K562 (cell line): ENCODE measurements at regions not wholly inside any gene's neighbourhood (a gene's known extent, or its start where the extent isn't known, plus 50 kb on each side); places are given as distances from the start of the nearest gene placed in this dataset.

Experiments
- ATAC-seq: fragments of 200-7000 bp; cut with Tn5 transposase; 3 replicates; pipeline ENCODE4 v1.9.1; 2020; ENCODE audit warnings: moderate library complexity
- BruUV-seq: library from RNA; stranded (reverse); fragments of 400-500 nt; replicated peaks from 2 replicates; lab custom pipeline; 2021; lab: Mats Ljungman, UMichigan
- CTCF ChIA-PET: fragments of 300-600 bp; formaldehyde crosslinking; extraction: SDS; loops from one replicate; lab custom pipeline; 2021; ENCODE audit warnings: low intra/inter-chr PET ratio; lab: Yijun Ruan, JAX
- POLR2A ChIA-PET: fragments of 300-600, 350-650 bp; sonication (Branson Sonifier 250); formaldehyde crosslinking; extraction: SDS; loops from one replicate; lab custom pipeline; 2021; ENCODE audit warnings: antibody characterized with exemption, inconsistent platforms; lab: Yijun Ruan, JAX
- DNase-seq, 4 experiments: peaks; one replicate each; pipeline versions ENCODE4 v3.0.0 to v3.0.0-alpha.2; 2011 to 2018; ENCODE audit warnings: low spot score in 3 of 4, mixed read lengths in 3 of 4; ENCODE audit errors: extremely low read depth in 1 of 4
- FAIRE-seq: peaks from 2 replicates; lab custom pipeline; 2011; peaks lifted over from hg19 to GRCh38; lab: Jason Lieb, UNC
- H2AFZ ChIP-seq: 2 replicates; pipeline ENCODE4 v1.6.0; 2011; ENCODE audit warnings: low read depth, low read length, control low read depth, inconsistent platforms
- H3K27ac ChIP-seq: fragments of 200-600 bp; 3 replicates; pipeline ENCODE4 v1.8.0; 2011; ENCODE audit warnings: low read depth, mild to moderate bottlenecking, control low read depth, inconsistent platforms, low read length, moderate library complexity, mixed read lengths; ENCODE audit errors: extremely low read depth
- H3K27me3 ChIP-seq, 2 experiments: fragments of 300-600 bp in 1 of 2; 2 replicates in 1 of 2; 3 replicates in 1 of 2; pipeline versions ENCODE4 v1.6.0 to v1.8.0; 2011; ENCODE audit warnings: inconsistent platforms in 2 of 2, low read length in 2 of 2, mild to moderate bottlenecking in 1 of 2, mixed read lengths in 1 of 2, moderate library complexity in 1 of 2; ENCODE audit not compliant: control insufficient read depth in 2 of 2, insufficient read depth in 2 of 2
- H3K36me3 ChIP-seq: fragments of 300-600 bp; 3 replicates; pipeline ENCODE4 v1.8.0; 2011; ENCODE audit warnings: mild to moderate bottlenecking, low read length, inconsistent platforms; ENCODE audit not compliant: control insufficient read depth, insufficient read depth
- H3K4me1 ChIP-seq, 2 experiments: fragments of 200-600 bp in 1 of 2; replicated peaks in 1 of 2; 2 replicates in 1 of 2; 3 replicates in 1 of 2; pipeline versions ENCODE4 v1.5.1 to v1.8.0; 2011; ENCODE audit warnings: inconsistent platforms in 2 of 2, low read length in 2 of 2, mild to moderate bottlenecking in 1 of 2, mixed read lengths in 1 of 2, moderate library complexity in 1 of 2; ENCODE audit not compliant: control insufficient read depth in 2 of 2, insufficient read depth in 2 of 2
- H3K4me2 ChIP-seq: 2 replicates; pipeline ENCODE4 v1.6.1; 2011; ENCODE audit warnings: low read length, control low read depth, inconsistent platforms, mixed read lengths; ENCODE audit not compliant: insufficient read depth
- H3K4me3 ChIP-seq: fragments of 200-600 bp; sonication (generic), shearing (Covaris generic); 2 replicates; pipeline ENCODE4 v1.5.1; 2016; ENCODE audit warnings: control low read depth, inconsistent platforms
- H3K79me2 ChIP-seq: fragments of 200-600 bp; 3 replicates; pipeline ENCODE4 v1.8.0; 2011; ENCODE audit warnings: low read length, inconsistent platforms; ENCODE audit not compliant: control insufficient read depth, insufficient read depth
- H3K9ac ChIP-seq, 2 experiments: 2 replicates each; pipeline versions ENCODE4 v1.6.0 to v1.6.1; 2011; ENCODE audit warnings: low read depth in 2 of 2, low read length in 2 of 2, control low read depth in 1 of 2, inconsistent platforms in 1 of 2, mild to moderate bottlenecking in 1 of 2, mixed read lengths in 1 of 2; ENCODE audit not compliant: insufficient read depth in 1 of 2
- H3K9me1 ChIP-seq: one replicate; pipeline ENCODE4 v1.6.0; 2011; ENCODE audit warnings: inconsistent platforms, mild to moderate bottlenecking, low read length, moderate library complexity; ENCODE audit not compliant: control insufficient read depth, insufficient read depth
- H3K9me3 ChIP-seq: replicated peaks from 2 replicates; pipeline ENCODE4 v1.5.1; 2011; ENCODE audit warnings: low read depth, low read length, inconsistent platforms; ENCODE audit not compliant: control insufficient read depth, insufficient read depth
- H4K20me1 ChIP-seq: replicated peaks from 2 replicates; pipeline ENCODE4 v1.6.1; 2011; ENCODE audit warnings: low read length, inconsistent platforms, mixed read lengths; ENCODE audit not compliant: control insufficient read depth, insufficient read depth
- KAT2B ChIP-seq: IDR thresholded peaks from one replicate; pipeline ENCODE4 v1.6.1; 2012; ENCODE audit warnings: low read depth, mild to moderate bottlenecking, control low read depth, inconsistent platforms, low read length, moderate library complexity
- RBM25 ChIP-seq: fragments of 200-400 bp; formaldehyde crosslinking; IDR thresholded peaks from 2 replicates; pipeline ENCODE4 v1.6.1; 2018; ENCODE audit warnings: low read length, low read depth, moderate library complexity; ENCODE audit not compliant: severe bottlenecking
- THRB ChIP-seq: fragments of 450-650 bp; formaldehyde crosslinking; conservative IDR thresholded peaks from 2 replicates; pipeline ENCODE4 v1.4.0; 2022; ENCODE audit warnings: mild to moderate bottlenecking, missing genetic modification characterization
- U2AF1 ChIP-seq: fragments of 200-400 bp; formaldehyde crosslinking; optimal IDR thresholded peaks from 2 replicates; pipeline ENCODE3; 2017; ENCODE audit warnings: mild to moderate bottlenecking, low read depth, low read length, moderate library complexity
- XRCC5 ChIP-seq: fragments of 200-400 bp; formaldehyde crosslinking; IDR thresholded peaks from 2 replicates; pipeline ENCODE4 v1.6.1; 2017; ENCODE audit warnings: low read depth, mild to moderate bottlenecking, low read length
- WGBS: fragments of 100-300 bp; shearing (Covaris generic); methylation state at CpG from one replicate; pipeline ENCODE4 v1.1.6; 2016; ENCODE audit warnings: low coverage, mixed read lengths; ENCODE audit not compliant: insufficient coverage; ENCODE audit errors: missing lambda C conversion rate; 5-methylcytosine and 5-hydroxymethylcytosine counted together
- in situ Hi-C: fragments of 300-500 bp; cut with MboI; formaldehyde crosslinking; loops from 4 replicates; pipeline ENCODE4 v1.15.0; 2018; ENCODE audit warnings: inconsistent platforms, mixed read lengths
- intact Hi-C: fragments of 100-400 bp; cut with micrococcal nuclease; formaldehyde crosslinking; loops from 2 replicates; pipeline ENCODE4 v1.14.2; 2022
- TF ChIP-seq, protein P1 (sequence below): fragments of 450-650 bp; IDR thresholded peaks from 2 replicates; pipeline ENCODE4 v1.6.1; 2016; ENCODE audit warnings: missing biosample characterization, missing genetic modification characterization
- TF ChIP-seq, protein P2 (sequence below): fragments of 250-450 bp; sonication (Bioruptor Pico); IDR thresholded peaks from 2 replicates; pipeline ENCODE4 v1.4.0; 2020

GRCh38 chr9:119436261-119436660 is 67.0 kb upstream of the BRINP1 start (continued):
- TF ChIP-seq, protein P1, sequence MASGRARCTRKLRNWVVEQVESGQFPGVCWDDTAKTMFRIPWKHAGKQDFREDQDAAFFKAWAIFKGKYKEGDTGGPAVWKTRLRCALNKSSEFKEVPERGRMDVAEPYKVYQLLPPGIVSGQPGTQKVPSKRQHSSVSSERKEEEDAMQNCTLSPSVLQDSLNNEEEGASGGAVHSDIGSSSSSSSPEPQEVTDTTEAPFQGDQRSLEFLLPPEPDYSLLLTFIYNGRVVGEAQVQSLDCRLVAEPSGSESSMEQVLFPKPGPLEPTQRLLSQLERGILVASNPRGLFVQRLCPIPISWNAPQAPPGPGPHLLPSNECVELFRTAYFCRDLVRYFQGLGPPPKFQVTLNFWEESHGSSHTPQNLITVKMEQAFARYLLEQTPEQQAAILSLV (tag): no peak
- no peak for TF ChIP-seq RBM25
- TF ChIP-seq XRCC5: no peak

DNA sequence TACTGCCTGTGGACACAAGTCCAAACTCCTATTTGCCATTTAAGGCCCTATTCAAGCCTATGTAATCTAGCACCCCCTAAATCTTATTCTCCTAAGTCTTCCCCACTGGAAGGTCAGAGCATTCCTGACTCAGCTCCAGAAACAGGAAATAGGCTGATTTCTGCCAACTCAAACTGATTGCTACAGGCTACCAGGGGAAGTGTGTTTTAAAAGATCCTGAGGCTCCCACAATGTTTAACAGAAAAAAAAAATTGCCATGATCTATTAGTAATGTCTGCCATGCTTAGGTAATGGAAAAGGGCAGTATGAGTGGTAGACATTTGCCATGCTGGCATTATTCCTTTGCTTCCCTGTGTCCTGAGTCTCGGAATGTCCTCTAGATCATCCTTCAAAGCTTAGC is 65.8 kb upstream of the BRINP1 start:
- no peak for FAIRE-seq
- TF ChIP-seq THRB (no peak), KAT2B (no peak), U2AF1 (no peak)
- TF ChIP-seq, protein P1 (tag): no peak
- TF ChIP-seq, protein P2, sequence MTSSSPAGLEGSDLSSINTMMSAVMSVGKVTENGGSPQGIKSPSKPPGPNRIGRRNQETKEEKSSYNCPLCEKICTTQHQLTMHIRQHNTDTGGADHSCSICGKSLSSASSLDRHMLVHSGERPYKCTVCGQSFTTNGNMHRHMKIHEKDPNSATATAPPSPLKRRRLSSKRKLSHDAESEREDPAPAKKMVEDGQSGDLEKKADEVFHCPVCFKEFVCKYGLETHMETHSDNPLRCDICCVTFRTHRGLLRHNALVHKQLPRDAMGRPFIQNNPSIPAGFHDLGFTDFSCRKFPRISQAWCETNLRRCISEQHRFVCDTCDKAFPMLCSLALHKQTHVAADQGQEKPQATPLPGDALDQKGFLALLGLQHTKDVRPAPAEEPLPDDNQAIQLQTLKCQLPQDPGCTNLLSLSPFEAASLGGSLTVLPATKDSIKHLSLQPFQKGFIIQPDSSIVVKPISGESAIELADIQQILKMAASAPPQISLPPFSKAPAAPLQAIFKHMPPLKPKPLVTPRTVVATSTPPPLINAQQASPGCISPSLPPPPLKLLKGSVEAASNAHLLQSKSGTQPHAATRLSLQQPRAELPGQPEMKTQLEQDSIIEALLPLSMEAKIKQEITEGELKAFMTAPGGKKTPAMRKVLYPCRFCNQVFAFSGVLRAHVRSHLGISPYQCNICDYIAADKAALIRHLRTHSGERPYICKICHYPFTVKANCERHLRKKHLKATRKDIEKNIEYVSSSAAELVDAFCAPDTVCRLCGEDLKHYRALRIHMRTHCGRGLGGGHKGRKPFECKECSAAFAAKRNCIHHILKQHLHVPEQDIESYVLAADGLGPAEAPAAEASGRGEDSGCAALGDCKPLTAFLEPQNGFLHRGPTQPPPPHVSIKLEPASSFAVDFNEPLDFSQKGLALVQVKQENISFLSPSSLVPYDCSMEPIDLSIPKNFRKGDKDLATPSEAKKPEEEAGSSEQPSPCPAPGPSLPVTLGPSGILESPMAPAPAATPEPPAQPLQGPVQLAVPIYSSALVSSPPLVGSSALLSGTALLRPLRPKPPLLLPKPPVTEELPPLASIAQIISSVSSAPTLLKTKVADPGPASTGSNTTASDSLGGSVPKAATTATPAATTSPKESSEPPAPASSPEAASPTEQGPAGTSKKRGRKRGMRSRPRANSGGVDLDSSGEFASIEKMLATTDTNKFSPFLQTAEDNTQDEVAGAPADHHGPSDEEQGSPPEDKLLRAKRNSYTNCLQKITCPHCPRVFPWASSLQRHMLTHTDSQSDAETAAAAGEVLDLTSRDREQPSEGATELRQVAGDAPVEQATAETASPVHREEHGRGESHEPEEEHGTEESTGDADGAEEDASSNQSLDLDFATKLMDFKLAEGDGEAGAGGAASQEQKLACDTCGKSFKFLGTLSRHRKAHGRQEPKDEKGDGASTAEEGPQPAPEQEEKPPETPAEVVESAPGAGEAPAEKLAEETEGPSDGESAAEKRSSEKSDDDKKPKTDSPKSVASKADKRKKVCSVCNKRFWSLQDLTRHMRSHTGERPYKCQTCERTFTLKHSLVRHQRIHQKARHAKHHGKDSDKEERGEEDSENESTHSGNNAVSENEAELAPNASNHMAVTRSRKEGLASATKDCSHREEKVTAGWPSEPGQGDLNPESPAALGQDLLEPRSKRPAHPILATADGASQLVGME (CRISPR knock-in tag): no peak
- no peaks in the 10 kb centered on the region for H3K9me3 ChIP-seq
- no peaks in the 10 kb centered on the region for H3K4me1 ChIP-seq
- H4K20me1 ChIP-seq: no peaks in the 10 kb centered on the region
- no peak overlapping the region for H3K9ac ChIP-seq
- DNase-seq: no peak
- no peak overlapping the region for H3K4me3 ChIP-seq
- no peak overlapping the region for H3K27ac ChIP-seq
- ChIA-PET CTCF (no interaction called here), POLR2A (no interaction called here)
- no peak for ATAC-seq
- BruUV-seq: no TSS peak
- no peaks in the 10 kb centered on the region for H3K27me3 ChIP-seq
- intact Hi-C loops: no loop called here
- H3K36me3 ChIP-seq: no peaks in the 10 kb centered on the region
- no peaks in the 10 kb centered on the region for H3K79me2 ChIP-seq
- 0% methylated on average over 1 of the region's 1 CpG for WGBS
- no peak overlapping the region for H2AFZ ChIP-seq
- no peak overlapping the region for H3K4me2 ChIP-seq
- in situ Hi-C loops: no loop called here
- H3K9me1 ChIP-seq: no peaks in the 10 kb centered on the region
